Stimulated activated CD4-positive, alpha-beta T cell treated with anti-CD3 and anti-CD28 coated beads, Interleukin-15, amount 100 ng/mL, for 1 hour (primary cell): ENCODE measurements at regions not wholly inside any gene's neighbourhood (a gene's known extent, or its start where the extent isn't known, plus 50 kb on each side); places are given as distances from the start of the nearest gene placed in this dataset.
"Not testable (repeated sequence)": the region's sequence is repeated elsewhere in the genome, so short reads cannot be mapped to it uniquely, and the experiment has no call there.

Source experiments
- DNase-seq, 2 donors: peaks; one replicate each; pipeline ENCODE4 v3.0.0-alpha.2; 2020; ENCODE audit warnings: low read depth in 1 of 2, low spot score in 1 of 2

GRCh38 chr3:27779176-27779575 is 57.1 kb upstream of the EOMES start:
- no peak for DNase-seq

GRCh38 chr3:27789420-27789819 is 67.3 kb upstream of the EOMES start:
- DNase-seq: no peak

- DNase-seq: no peak
Measured at GRCh38 chr3:27791956-27792355, 69.8 kb upstream of the EOMES start.

GRCh38 chr3:27792869-27793268 is 70.7 kb upstream of the EOMES start:
- no peak for DNase-seq

- no peak for DNase-seq
Measured at GRCh38 chr3:27794211-27794610, 72.1 kb upstream of the EOMES start.

GRCh38 chr3:27796365-27796875 is 74.3 kb upstream of the EOMES start:
- no peak for DNase-seq

GRCh38 chr3:27797773-27798172 is 75.7 kb upstream of the EOMES start:
- DNase-seq: no peak

- DNase-seq: no peak
Measured at GRCh38 chr3:27800261-27800660, 78.1 kb upstream of the EOMES start.

- no peak for DNase-seq
Measured at GRCh38 chr3:27802425-27802824, 80.3 kb upstream of the EOMES start.

- no peak for DNase-seq
Measured at GRCh38 chr3:27802849-27803248, 80.7 kb upstream of the EOMES start.

- DNase-seq: no peak
Measured at GRCh38 chr3:27805282-27805681, 83.2 kb upstream of the EOMES start.

GRCh38 chr3:27813255-27813654 is 91.1 kb upstream of the EOMES start:
- no peak for DNase-seq

GRCh38 chr3:27821609-27822008 is 99.5 kb upstream of the EOMES start:
- not testable (repeated sequence) for DNase-seq

- DNase-seq: no peak
Measured at GRCh38 chr3:27824312-27825200, 102.4 kb upstream of the EOMES start.

GRCh38 chr3:27826448-27826847 is 104.3 kb upstream of the EOMES start:
- no peak for DNase-seq

GRCh38 chr3:27827041-27827440 is 104.9 kb upstream of the EOMES start:
- no peak for DNase-seq

- DNase-seq: no peak
Measured at GRCh38 chr3:27840807-27841594, 118.9 kb upstream of the EOMES start.

GRCh38 chr3:27844052-27844675 is 122.0 kb upstream of the EOMES start:
- DNase-seq: no peak

- no peak for DNase-seq
Measured at GRCh38 chr3:27847697-27848096, 125.6 kb upstream of the EOMES start.

GRCh38 chr3:27848826-27849225 is 126.7 kb upstream of the EOMES start:
- no peak for DNase-seq

GRCh38 chr3:27859821-27860220 is 137.7 kb upstream of the EOMES start:
- no peak for DNase-seq
